Suprapubic skin (tissue), 4 donors: ENCODE measurements at regions not wholly inside any gene's neighbourhood (a gene's known extent, or its start where the extent isn't known, plus 50 kb on each side); places are given as distances from the start of the nearest gene placed in this dataset.

Experiments
- CTCF ChIP-seq, 2 donors: fragments of 200-600 bp in 1 of 2; fragments of 450-650 bp in 1 of 2; sonication (generic) in 1 of 2; IDR thresholded peaks; one replicate each; pipeline ENCODE4 v1.5.1; 2016 to 2019; ENCODE audit warnings: antibody characterized with exemption in 2 of 2, mild to moderate bottlenecking in 1 of 2, moderate library complexity in 1 of 2
- POLR2A ChIP-seq, 2 donors: fragments of 450-650 bp; IDR thresholded peaks; one replicate each; pipeline ENCODE4 v1.6.1; 2017; ENCODE audit warnings: antibody characterized with exemption in 2 of 2, mild to moderate bottlenecking in 2 of 2, moderate library complexity in 2 of 2
- POLR2AphosphoS5 ChIP-seq, 3 donors: sonication (generic); formaldehyde crosslinking; IDR thresholded peaks; one replicate each; pipeline ENCODE4 v1.6.1; 2017; ENCODE audit warnings: antibody characterized with exemption in 3 of 3

GRCh38 chr20:5465604-5465927 lies 145.2 kb downstream of the GPCPD1 start:
- TF ChIP-seq CTCF (IDR thresholded peaks at IDR 0.05), result no peak
- TF ChIP-seq POLR2AphosphoS5 (IDR thresholded peaks at IDR 0.05), result no peak
- no peak for TF ChIP-seq POLR2A (IDR thresholded peaks at IDR 0.05)
